GM12878 (cell line): ENCODE measurements at regions not wholly inside any gene's neighbourhood (a gene's known extent, or its start where the extent isn't known, plus 50 kb on each side); places are given as distances from the start of the nearest gene placed in this dataset.

Experiments
- ATAC-seq: fragments of 200-7000 bp; cut with Tn5 transposase; 3 replicates; pipeline ENCODE4 v1.9.1; 2020; ENCODE audit warnings: mild to moderate bottlenecking, moderate library complexity
- BruUV-seq: library from RNA; stranded (reverse); fragments of 400-500 nt; replicated peaks from 2 replicates; lab custom pipeline; 2021; lab: Mats Ljungman, UMichigan
- CTCF ChIA-PET: fragments of 300-600 bp; sonication (Branson Sonifier 250); formaldehyde crosslinking; extraction: SDS; loops from one replicate; lab custom pipeline; 2021; ENCODE audit warnings: inconsistent platforms; lab: Yijun Ruan, JAX
- POLR2A ChIA-PET: fragments of 350-600 bp; formaldehyde crosslinking; extraction: SDS; loops from one replicate; lab custom pipeline; 2021; ENCODE audit warnings: inconsistent platforms; lab: Charles Lee
- RAD21 ChIA-PET: fragments of 300-600 bp; sonication (Branson Sonifier 250); formaldehyde crosslinking; loops from one replicate; lab custom pipeline; 2023; ENCODE audit warnings: antibody characterized with exemption; ENCODE audit not compliant: unreplicated experiment; lab: Charles Lee
- SMC1A ChIA-PET: fragments of 300-600 bp; sonication (Branson Sonifier 250); formaldehyde crosslinking; loops from one replicate; lab custom pipeline; 2023; ENCODE audit not compliant: unreplicated experiment, uncharacterized antibody; lab: Charles Lee
- DNase-seq: peaks from one replicate; pipeline ENCODE4 v3.0.0-alpha.2; 2011; ENCODE audit warnings: low read depth, low spot score
- FAIRE-seq: peaks from 3 replicates; lab custom pipeline; 2011; peaks lifted over from hg19 to GRCh38; lab: Jason Lieb, UNC
- H2AFZ ChIP-seq: 2 replicates; pipeline ENCODE4 v1.6.0; 2011; ENCODE audit warnings: low read depth, low read length, control low read depth; ENCODE audit not compliant: control insufficient read depth
- H3K27ac ChIP-seq: 2 replicates; pipeline ENCODE4 v1.5.1; 2011; ENCODE audit warnings: control low read depth; ENCODE audit not compliant: control insufficient read depth, insufficient read depth
- H3K27me3 ChIP-seq, 2 experiments: replicated peaks in 1 of 2; 2 replicates each; pipeline versions ENCODE4 v1.6.0 to v1.6.1; 2011; ENCODE audit warnings: low read length in 1 of 2; ENCODE audit not compliant: control insufficient read depth in 2 of 2, insufficient read depth in 2 of 2
- H3K36me3 ChIP-seq, 2 experiments: 2 replicates each; pipeline ENCODE4 v1.5.1; 2011; ENCODE audit warnings: low read length in 1 of 2; ENCODE audit not compliant: control insufficient read depth in 2 of 2, insufficient read depth in 2 of 2
- H3K4me1 ChIP-seq: 2 replicates; pipeline ENCODE4 v1.6.1; 2011; ENCODE audit warnings: mild to moderate bottlenecking, low read length, moderate library complexity, mixed read lengths; ENCODE audit not compliant: control insufficient read depth, insufficient read depth
- H3K4me2 ChIP-seq: 2 replicates; pipeline ENCODE4 v1.6.0; 2011; ENCODE audit warnings: control low read depth; ENCODE audit not compliant: control insufficient read depth, insufficient read depth
- H3K4me3 ChIP-seq: fragments of 200-600 bp; sonication (generic); 2 replicates; pipeline ENCODE4 v1.5.1; 2016
- H3K79me2 ChIP-seq: 2 replicates; pipeline ENCODE4 v1.6.0; 2011; ENCODE audit warnings: low read length; ENCODE audit not compliant: control insufficient read depth, insufficient read depth
- H3K9ac ChIP-seq: 2 replicates; pipeline ENCODE4 v1.8.0; 2011; ENCODE audit warnings: low read length, control low read depth, mixed read lengths; ENCODE audit not compliant: control insufficient read depth, insufficient read depth
- H3K9me3 ChIP-seq: replicated peaks from 3 replicates; pipeline ENCODE4 v1.5.1; 2011; ENCODE audit warnings: mild to moderate bottlenecking, low read length; ENCODE audit not compliant: control insufficient read depth, insufficient read depth
- H4K20me1 ChIP-seq: 2 replicates; pipeline ENCODE4 v1.6.0; 2011; ENCODE audit not compliant: control insufficient read depth, insufficient read depth
- CEBPB ChIP-seq, 2 experiments: fragments of 150-350 bp in 1 of 2; IDR thresholded peaks; 2 replicates each; pipeline ENCODE4 v1.6.1; 2012 to 2014; ENCODE audit warnings: low read depth in 2 of 2, low read length in 2 of 2, borderline replicate concordance in 1 of 2, inconsistent platforms in 1 of 2
- EGR1 ChIP-seq, 2 experiments: IDR thresholded peaks; 1 replicate in 1 of 2; 2 replicates in 1 of 2; pipeline ENCODE4 v1.6.1; 2011 to 2012; ENCODE audit warnings: low read depth in 2 of 2, low read length in 2 of 2, borderline replicate concordance in 1 of 2, mild to moderate bottlenecking in 1 of 2, moderate library complexity in 1 of 2
- IKZF1 ChIP-seq: fragments of 450-650 bp; conservative IDR thresholded peaks from 2 replicates; pipeline ENCODE4 v1.6.1; 2017; ENCODE audit warnings: antibody characterized with exemption, mild to moderate bottlenecking
- MEF2B ChIP-seq: fragments of 450-650 bp; IDR thresholded peaks from 2 replicates; pipeline ENCODE4 v1.6.1; 2018; ENCODE audit warnings: mild to moderate bottlenecking, moderate library complexity; ENCODE audit not compliant: partially characterized antibody, poor library complexity, severe bottlenecking
- NBN ChIP-seq: fragments of 450-650 bp; IDR thresholded peaks from 2 replicates; pipeline ENCODE4 v1.6.1; 2016
- NFYA ChIP-seq: IDR thresholded peaks from 2 replicates; pipeline ENCODE4 v1.6.1; 2011; ENCODE audit warnings: low read depth, mild to moderate bottlenecking, low read length, improper control_type of control experiment, borderline replicate concordance
- PAX8 ChIP-seq: fragments of 450-650 bp; IDR thresholded peaks from 2 replicates; pipeline ENCODE4 v1.6.1; 2017; ENCODE audit warnings: mild to moderate bottlenecking, moderate library complexity
- POLR2AphosphoS5 ChIP-seq: IDR thresholded peaks from 2 replicates; pipeline ENCODE4 v1.6.1; 2011; ENCODE audit warnings: mild to moderate bottlenecking, low read length, inconsistent platforms
- POU2F2 ChIP-seq: IDR thresholded peaks from 3 replicates; pipeline ENCODE4 v1.6.1; 2011; ENCODE audit warnings: low read depth, mild to moderate bottlenecking, low read length, borderline replicate concordance
- SMARCA5 ChIP-seq: fragments of 450-650 bp; IDR thresholded peaks from 2 replicates; pipeline ENCODE4 v1.6.1; 2017; ENCODE audit warnings: mild to moderate bottlenecking
- SUZ12 ChIP-seq: fragments of 200-600 bp; sonication (generic); IDR thresholded peaks from one replicate; pipeline ENCODE4 v1.6.1; 2018; ENCODE audit warnings: antibody characterized with exemption, mild to moderate bottlenecking; ENCODE audit not compliant: unreplicated experiment
- USF1 ChIP-seq: IDR thresholded peaks from 2 replicates; pipeline ENCODE4 v1.6.1; 2011; ENCODE audit warnings: borderline replicate concordance, low read depth, mild to moderate bottlenecking, moderate library complexity, mixed read lengths, low read length; ENCODE audit not compliant: insufficient read depth; ENCODE audit errors: extremely low read length
- ZNF622 ChIP-seq: fragments of 450-650 bp; IDR thresholded peaks from 2 replicates; pipeline ENCODE4 v1.6.1; 2017; ENCODE audit warnings: mild to moderate bottlenecking, inconsistent platforms
- WGBS: methylation state at CpG from one replicate; pipeline ENCODE4 v1.1.6; 2016; ENCODE audit warnings: low lambda C conversion rate; ENCODE audit not compliant: insufficient replicate concordance, insufficient coverage; ENCODE audit errors: missing lambda C conversion rate; 5-methylcytosine and 5-hydroxymethylcytosine counted together
- in situ Hi-C: fragments of 300-500 bp; cut with MboI; formaldehyde crosslinking; loops from 9 replicates; pipeline ENCODE4 v1.14.3; 2018; ENCODE audit warnings: mixed read lengths
- intact Hi-C: fragments of 100-400 bp; cut with micrococcal nuclease; formaldehyde crosslinking; loops from one replicate; pipeline ENCODE4 v1.14.2; 2022; ENCODE audit not compliant: unreplicated experiment
- TF ChIP-seq, protein P1 (sequence below): IDR thresholded peaks from 2 replicates; pipeline ENCODE4 v1.6.1; 2011; ENCODE audit warnings: mild to moderate bottlenecking, low read depth, low read length, moderate library complexity; ENCODE audit not compliant: insufficient replicate concordance
- TF ChIP-seq, protein P2 (sequence below): fragments of 450-650 bp; IDR thresholded peaks from 2 replicates; pipeline ENCODE4 v1.6.1; 2016; ENCODE audit warnings: mild to moderate bottlenecking
- TF ChIP-seq, protein P3 (sequence below): fragments of 450-650 bp; IDR thresholded peaks from 2 replicates; pipeline ENCODE4 v1.6.1; 2016; ENCODE audit warnings: mild to moderate bottlenecking, moderate library complexity, borderline replicate concordance
- TF ChIP-seq, protein P4 (sequence below): fragments of 450-650 bp; IDR thresholded peaks from 2 replicates; pipeline ENCODE4 v1.6.1; 2014; ENCODE audit warnings: mild to moderate bottlenecking

DNA sequence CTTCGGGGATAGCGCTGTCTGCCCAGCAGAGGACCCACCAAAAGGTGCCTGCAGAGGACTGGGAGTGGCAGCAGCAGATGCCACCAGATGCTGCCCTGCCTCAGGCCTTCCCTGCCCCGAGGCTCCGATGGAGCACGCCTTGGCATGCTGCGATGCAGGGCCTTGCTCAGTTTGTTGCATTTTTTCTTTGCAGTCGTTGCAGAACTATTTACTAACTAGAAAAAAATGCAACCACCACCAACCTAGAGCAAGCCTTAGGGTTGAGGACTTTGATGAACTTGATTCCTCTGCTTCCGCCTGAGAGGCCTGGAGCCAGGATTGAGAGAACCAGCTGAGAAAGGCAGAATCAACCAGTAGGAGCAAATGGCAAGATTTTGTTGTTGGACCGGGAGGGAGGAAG is 585.6 kb upstream of the MKI67 start:
- no peaks in the 10 kb centered on the region for H3K79me2 ChIP-seq
- no peaks in the 10 kb centered on the region for H4K20me1 ChIP-seq
- H3K27ac ChIP-seq, result no peak overlapping the region
- no peak overlapping the region for H3K9ac ChIP-seq
- no peak overlapping the region for H3K4me3 ChIP-seq
- DNase-seq (no peak), FAIRE-seq (no peak), ATAC-seq (no peak)
- ChIA-PET CTCF (no interaction called here), RAD21 (no interaction called here), SMC1A (no interaction called here), POLR2A (no interaction called here)
- 27% methylated on average over 9 of the region's 9 CpGs for WGBS
- no peaks in the 10 kb centered on the region for H3K9me3 ChIP-seq
- H3K27me3 ChIP-seq, result no peaks in the 10 kb centered on the region
- H3K36me3 ChIP-seq, result no peaks in the 10 kb centered on the region
- H3K4me1 ChIP-seq, result no peaks in the 10 kb centered on the region
- in situ Hi-C loops (no loop called here), intact Hi-C loops (no loop called here)
- H3K4me2 ChIP-seq, result no peak overlapping the region
- BruUV-seq, result no TSS peak
- H2AFZ ChIP-seq, result no peak overlapping the region
- TF ChIP-seq PAX8 (no peak), NFYA (no peak), MEF2B (no peak), NBN (no peak), EGR1 (IDR thresholded peaks at IDR 0.05; ENCODE audit: borderline replicate concordance in 1 of 2, low read depth in 2 of 2, low read length in 2 of 2) (no peak), USF1 (no peak), SMARCA5 (no peak), POLR2AphosphoS5 (no peak), ZNF622 (no peak), SUZ12 (no peak), CEBPB (IDR thresholded peaks at IDR 0.05; ENCODE audit: borderline replicate concordance in 1 of 2, low read depth in 2 of 2, low read length in 2 of 2) (no peak), IKZF1 (no peak), POU2F2 (no peak)
- TF ChIP-seq, protein P1, sequence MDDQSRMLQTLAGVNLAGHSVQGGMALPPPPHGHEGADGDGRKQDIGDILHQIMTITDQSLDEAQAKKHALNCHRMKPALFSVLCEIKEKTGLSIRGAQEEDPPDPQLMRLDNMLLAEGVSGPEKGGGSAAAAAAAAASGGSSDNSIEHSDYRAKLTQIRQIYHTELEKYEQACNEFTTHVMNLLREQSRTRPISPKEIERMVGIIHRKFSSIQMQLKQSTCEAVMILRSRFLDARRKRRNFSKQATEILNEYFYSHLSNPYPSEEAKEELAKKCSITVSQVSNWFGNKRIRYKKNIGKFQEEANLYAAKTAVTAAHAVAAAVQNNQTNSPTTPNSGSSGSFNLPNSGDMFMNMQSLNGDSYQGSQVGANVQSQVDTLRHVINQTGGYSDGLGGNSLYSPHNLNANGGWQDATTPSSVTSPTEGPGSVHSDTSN, result no peak
- TF ChIP-seq, protein P2, sequence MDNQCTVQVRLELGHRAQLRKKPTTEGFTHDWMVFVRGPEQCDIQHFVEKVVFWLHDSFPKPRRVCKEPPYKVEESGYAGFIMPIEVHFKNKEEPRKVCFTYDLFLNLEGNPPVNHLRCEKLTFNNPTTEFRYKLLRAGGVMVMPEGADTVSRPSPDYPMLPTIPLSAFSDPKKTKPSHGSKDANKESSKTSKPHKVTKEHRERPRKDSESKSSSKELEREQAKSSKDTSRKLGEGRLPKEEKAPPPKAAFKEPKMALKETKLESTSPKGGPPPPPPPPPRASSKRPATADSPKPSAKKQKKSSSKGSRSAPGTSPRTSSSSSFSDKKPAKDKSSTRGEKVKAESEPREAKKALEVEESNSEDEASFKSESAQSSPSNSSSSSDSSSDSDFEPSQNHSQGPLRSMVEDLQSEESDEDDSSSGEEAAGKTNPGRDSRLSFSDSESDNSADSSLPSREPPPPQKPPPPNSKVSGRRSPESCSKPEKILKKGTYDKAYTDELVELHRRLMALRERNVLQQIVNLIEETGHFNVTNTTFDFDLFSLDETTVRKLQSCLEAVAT, result no peak
- TF ChIP-seq, protein P3, sequence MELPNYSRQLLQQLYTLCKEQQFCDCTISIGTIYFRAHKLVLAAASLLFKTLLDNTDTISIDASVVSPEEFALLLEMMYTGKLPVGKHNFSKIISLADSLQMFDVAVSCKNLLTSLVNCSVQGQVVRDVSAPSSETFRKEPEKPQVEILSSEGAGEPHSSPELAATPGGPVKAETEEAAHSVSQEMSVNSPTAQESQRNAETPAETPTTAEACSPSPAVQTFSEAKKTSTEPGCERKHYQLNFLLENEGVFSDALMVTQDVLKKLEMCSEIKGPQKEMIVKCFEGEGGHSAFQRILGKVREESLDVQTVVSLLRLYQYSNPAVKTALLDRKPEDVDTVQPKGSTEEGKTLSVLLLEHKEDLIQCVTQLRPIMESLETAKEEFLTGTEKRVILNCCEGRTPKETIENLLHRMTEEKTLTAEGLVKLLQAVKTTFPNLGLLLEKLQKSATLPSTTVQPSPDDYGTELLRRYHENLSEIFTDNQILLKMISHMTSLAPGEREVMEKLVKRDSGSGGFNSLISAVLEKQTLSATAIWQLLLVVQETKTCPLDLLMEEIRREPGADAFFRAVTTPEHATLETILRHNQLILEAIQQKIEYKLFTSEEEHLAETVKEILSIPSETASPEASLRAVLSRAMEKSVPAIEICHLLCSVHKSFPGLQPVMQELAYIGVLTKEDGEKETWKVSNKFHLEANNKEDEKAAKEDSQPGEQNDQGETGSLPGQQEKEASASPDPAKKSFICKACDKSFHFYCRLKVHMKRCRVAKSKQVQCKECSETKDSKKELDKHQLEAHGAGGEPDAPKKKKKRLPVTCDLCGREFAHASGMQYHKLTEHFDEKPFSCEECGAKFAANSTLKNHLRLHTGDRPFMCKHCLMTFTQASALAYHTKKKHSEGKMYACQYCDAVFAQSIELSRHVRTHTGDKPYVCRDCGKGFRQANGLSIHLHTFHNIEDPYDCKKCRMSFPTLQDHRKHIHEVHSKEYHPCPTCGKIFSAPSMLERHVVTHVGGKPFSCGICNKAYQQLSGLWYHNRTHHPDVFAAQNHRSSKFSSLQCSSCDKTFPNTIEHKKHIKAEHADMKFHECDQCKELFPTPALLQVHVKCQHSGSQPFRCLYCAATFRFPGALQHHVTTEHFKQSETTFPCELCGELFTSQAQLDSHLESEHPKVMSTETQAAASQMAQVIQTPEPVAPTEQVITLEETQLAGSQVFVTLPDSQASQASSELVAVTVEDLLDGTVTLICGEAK, result no peak
- TF ChIP-seq, protein P4, sequence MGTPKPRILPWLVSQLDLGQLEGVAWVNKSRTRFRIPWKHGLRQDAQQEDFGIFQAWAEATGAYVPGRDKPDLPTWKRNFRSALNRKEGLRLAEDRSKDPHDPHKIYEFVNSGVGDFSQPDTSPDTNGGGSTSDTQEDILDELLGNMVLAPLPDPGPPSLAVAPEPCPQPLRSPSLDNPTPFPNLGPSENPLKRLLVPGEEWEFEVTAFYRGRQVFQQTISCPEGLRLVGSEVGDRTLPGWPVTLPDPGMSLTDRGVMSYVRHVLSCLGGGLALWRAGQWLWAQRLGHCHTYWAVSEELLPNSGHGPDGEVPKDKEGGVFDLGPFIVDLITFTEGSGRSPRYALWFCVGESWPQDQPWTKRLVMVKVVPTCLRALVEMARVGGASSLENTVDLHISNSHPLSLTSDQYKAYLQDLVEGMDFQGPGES, result no peak
